ENCODE measurements at regions not wholly inside any gene's neighbourhood (a gene's known extent, or its start where the extent isn't known, plus 50 kb on each side); places are given as distances from the start of the nearest gene placed in this dataset.
"Not testable (repeated sequence)": the region's sequence is repeated elsewhere in the genome, so short reads cannot be mapped to it uniquely, and the experiment has no call there.

DNA sequence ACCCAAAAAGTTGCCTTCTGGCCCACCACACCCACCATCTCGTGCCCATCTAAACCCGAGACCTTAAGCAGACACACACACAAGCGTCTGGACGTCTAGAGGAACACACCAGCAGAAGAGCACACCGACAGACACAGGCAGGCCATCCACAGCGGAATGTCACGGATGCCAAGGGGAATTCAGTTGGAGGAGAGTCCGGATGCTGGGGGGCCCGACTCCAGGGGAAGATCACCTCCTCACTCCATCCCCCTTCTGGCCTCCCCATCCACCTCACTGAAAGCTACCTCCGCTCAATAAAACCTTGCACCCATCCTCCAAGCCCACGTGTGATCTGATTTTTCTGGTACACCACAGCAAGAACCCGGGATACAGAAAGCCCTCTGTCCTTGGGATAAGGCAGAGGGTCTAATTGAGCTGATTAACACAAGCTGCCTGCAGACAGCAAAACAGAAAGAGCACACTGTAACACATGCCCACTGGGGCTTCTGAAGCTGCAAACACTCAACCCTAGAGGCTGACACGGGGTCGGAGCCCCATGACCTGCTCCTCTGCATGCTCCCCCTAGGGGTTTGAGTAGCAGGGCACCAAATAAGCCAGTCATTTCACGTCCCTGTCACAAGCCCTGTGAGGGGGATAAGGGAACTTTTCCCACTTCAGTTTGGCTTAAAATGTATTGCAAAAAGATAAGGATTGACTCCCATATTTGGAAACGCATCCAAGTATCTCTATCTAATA lies 339.6 kb upstream of the PCDH10 start:
- H3K4me3 Mint-ChIP-seq: no peak overlapping the region
- DNase-seq: no peak
- no peaks in the 10 kb centered on the region for H3K9me3 Mint-ChIP-seq
- POLR2A ChIA-PET: no interaction called here
- no peaks in the 10 kb centered on the region for H3K36me3 Mint-ChIP-seq
- H3K27ac Mint-ChIP-seq: no peak overlapping the region
- no peaks in the 10 kb centered on the region for H3K27me3 Mint-ChIP-seq
- no peaks in the 10 kb centered on the region for H3K4me1 Mint-ChIP-seq
- ATAC-seq (ENCODE audit: low read depth): no peak

DNA sequence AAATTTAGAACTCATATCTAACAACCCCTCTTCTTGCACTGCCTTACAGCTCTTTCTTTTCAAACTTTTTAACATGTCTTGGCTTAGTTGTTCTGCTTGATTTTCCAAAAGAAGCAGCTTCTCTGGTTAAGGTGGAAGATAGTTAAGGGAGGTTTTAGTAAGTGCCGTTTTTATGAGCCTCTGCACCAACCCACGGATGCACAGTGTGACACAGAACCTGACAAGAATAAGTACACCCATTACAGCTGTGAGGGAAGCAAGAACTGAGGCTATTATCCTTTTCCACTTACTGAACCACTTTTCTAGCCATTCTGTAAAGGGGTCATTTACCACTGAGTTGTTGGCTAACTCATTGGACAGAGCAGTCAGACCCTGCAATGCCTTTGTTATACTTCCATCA lies 336.0 kb upstream of the PCDH10 start:
- H3K9me3 Mint-ChIP-seq; DNase-seq; H3K36me3 Mint-ChIP-seq; H3K27ac Mint-ChIP-seq; H3K4me1 Mint-ChIP-seq; H3K4me3 Mint-ChIP-seq; ATAC-seq (ENCODE audit: low read depth); POLR2A ChIA-PET; H3K27me3 Mint-ChIP-seq: not testable (repeated sequence)

DNA sequence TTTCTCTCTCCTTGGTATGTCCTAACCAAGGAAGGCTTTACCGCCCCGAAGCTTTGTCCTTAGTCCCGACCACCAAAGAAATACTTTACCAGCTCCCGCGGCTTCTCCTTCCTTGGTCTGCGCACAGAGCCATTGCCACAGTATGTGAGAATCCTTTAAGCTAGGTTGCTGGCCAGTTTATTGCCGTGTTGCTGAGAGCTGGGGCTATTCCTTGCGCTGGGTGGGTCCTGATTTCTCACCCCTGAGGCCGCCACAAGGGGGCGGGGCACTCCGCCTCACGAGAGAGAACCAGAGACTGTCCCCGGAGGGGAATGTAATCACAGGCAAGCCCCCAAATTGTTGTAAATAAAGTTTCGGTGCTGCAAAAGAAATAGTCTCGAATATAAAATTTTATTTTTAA lies 331.0 kb upstream of the PCDH10 start:
- DNase-seq: no peak

DNA sequence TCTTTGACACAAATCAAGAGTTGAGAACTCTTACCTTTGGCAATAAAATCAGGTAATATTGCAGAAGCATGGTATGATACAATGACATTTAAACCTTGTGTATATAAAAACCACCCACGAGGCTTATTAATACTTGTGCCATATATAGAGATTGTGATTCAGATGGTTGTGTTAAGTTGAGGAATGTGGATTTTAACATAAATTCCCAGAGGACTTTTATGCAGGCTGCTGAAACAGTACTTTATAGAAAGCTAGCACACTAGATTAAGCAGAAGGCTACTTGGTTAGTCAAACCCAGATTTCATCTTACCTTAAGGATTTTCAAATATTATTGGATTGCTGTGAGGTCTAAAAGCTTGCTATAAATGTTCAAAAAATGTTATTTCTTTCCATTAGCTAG lies 325.7 kb upstream of the PCDH10 start:
- Mint-ChIP-seq H3K27me3 (no peaks in the 10 kb centered on the region), H3K4me1 (no peaks in the 10 kb centered on the region), H3K36me3 (no peaks in the 10 kb centered on the region), H3K4me3 (no peak overlapping the region), H3K27ac (no peak overlapping the region), H3K9me3 (no peaks in the 10 kb centered on the region)
- DNase-seq (no peak), ATAC-seq (ENCODE audit: low read depth) (no peak)
- POLR2A ChIA-PET: no interaction called here

More for the DNA sequence above, 331.0 kb upstream of the PCDH10 start:
- Mint-ChIP-seq H3K9me3 (no peaks in the 10 kb centered on the region), H3K27ac (no peak overlapping the region), H3K4me3 (no peak overlapping the region), H3K4me1 (no peaks in the 10 kb centered on the region), H3K36me3 (no peaks in the 10 kb centered on the region), H3K27me3 (no peaks in the 10 kb centered on the region)
- ATAC-seq (ENCODE audit: low read depth): no peak
- POLR2A ChIA-PET: no interaction called here

DNA sequence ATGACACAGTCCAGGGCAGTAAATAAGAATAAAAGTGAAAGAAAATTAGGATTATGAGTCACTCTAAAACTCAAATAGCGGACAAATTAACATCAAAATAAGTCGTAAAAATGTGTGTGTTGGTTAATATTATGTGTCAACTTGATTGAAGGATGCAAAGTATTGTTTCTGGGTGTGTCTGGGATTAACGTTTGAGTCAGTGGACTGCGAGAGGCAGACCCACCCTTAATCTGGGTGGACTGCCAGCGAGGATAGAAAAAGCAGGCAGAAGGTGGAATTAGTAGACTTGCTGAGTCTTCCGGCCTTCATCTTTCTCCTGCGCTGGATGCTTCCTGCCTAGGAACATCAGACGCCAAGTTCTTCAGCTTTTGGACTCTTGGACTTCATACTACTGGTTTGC lies 324.3 kb upstream of the PCDH10 start:
- POLR2A ChIA-PET: no interaction called here
- ATAC-seq (ENCODE audit: low read depth) (no peak), DNase-seq (no peak)
- Mint-ChIP-seq H3K4me1 (no peaks in the 10 kb centered on the region), H3K27ac (no peak overlapping the region), H3K27me3 (no peaks in the 10 kb centered on the region), H3K36me3 (no peaks in the 10 kb centered on the region), H3K4me3 (no peak overlapping the region), H3K9me3 (peaks cover 1% of the 10 kb centered on the region)

DNA sequence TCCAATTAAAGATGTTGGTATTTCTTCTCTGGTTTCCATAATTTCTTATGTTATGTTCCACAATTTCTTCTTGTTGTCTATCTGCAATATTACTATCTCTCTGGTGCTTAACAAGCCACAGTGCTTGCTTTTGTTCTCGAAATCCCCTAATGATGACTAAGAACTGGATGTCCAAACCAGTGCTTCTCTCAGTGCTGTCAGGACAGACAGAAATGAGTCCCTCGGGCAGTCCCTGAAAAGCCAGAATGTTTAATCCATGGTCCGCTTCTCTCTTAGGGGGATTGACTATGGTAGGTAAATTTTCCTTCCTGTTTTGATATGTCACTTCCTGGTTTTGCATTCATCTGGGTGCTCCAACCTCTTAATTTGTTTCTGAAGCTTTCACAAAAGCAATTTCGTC lies 321.6 kb upstream of the PCDH10 start:
- Mint-ChIP-seq H3K27ac (no peak overlapping the region), H3K4me3 (no peak overlapping the region), H3K4me1 (no peaks in the 10 kb centered on the region), H3K36me3 (no peaks in the 10 kb centered on the region), H3K9me3 (peaks cover 1% of the 10 kb centered on the region), H3K27me3 (no peaks in the 10 kb centered on the region)
- DNase-seq: no peak
- POLR2A ChIA-PET: no interaction called here
- no peak for ATAC-seq (ENCODE audit: low read depth)

DNA sequence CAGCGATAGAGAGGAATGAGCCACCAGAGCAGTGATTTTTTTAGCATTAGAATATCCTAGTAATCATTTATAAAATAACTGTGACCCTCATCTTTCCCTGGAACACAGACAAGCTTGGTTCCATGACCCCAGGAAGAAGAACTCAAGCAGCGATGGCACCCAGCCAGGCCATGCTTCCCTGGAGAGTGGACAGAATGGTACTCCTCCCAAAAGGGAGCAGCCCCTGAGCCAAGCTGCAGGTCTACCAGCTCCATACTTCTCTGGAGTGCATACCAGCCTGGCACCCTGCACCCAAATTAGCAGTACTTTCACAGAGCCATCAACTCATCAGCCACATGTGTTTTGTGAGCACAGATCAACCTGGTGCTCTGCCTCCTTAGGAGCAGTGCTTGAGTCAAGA lies 310.9 kb upstream of the PCDH10 start:
- peaks cover 9% of the 10 kb centered on the region for H3K9me3 Mint-ChIP-seq
- ATAC-seq (ENCODE audit: low read depth) (no peak), DNase-seq (no peak)
- no peak overlapping the region for H3K27ac Mint-ChIP-seq
- POLR2A ChIA-PET: no interaction called here
- H3K4me3 Mint-ChIP-seq: no peak overlapping the region
- H3K27me3 Mint-ChIP-seq: no peaks in the 10 kb centered on the region
- no peaks in the 10 kb centered on the region for H3K4me1 Mint-ChIP-seq
- no peaks in the 10 kb centered on the region for H3K36me3 Mint-ChIP-seq

DNA sequence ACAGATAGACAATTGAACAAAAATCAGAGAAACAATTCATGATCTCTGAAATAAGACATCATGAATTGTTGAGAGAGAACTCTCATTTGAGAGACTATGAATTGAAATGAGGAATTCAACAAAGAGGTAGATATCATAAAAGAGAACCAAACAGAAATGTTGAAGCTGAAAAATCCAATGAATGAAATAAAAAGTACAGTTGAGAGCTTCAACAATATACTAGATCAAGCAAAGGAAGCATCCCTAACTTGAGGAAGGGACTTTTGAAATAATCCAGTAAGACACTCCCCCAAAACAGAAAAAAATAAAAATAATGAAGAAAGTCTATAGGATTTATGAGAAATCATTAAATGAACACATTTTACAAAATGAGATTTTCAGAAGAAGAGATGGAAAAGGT lies 310.0 kb upstream of the PCDH10 start:
- Mint-ChIP-seq H3K36me3 (no peaks in the 10 kb centered on the region), H3K4me1 (no peaks in the 10 kb centered on the region), H3K9me3 (peaks cover 9% of the 10 kb centered on the region), H3K27me3 (no peaks in the 10 kb centered on the region), H3K27ac (no peak overlapping the region), H3K4me3 (no peak overlapping the region)
- POLR2A ChIA-PET: no interaction called here
- ATAC-seq (ENCODE audit: low read depth) (no peak), DNase-seq (no peak)

DNA sequence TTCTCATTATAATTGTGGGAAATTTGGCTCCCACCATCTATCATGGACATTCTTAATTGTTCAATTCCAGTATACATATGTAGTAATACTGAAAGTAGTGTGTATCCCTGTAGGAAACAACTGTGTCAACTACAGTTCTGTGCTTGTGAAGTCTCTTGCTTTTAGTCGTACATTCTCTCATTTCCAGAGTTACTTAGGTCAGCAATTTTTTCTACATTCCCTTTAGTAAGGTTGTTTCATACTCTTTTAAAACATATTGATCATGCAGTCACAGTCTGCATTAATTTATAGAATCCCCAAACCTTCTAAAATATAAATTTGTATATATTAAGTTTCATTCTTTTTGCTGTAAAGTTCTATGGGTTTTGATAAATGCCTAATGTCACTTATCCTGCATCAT lies 289.2 kb upstream of the PCDH10 start:
- no peaks in the 10 kb centered on the region for H3K36me3 Mint-ChIP-seq
- POLR2A ChIA-PET: no interaction called here
- no peak overlapping the region for H3K4me3 Mint-ChIP-seq
- DNase-seq: no peak
- H3K4me1 Mint-ChIP-seq: no peaks in the 10 kb centered on the region
- H3K27me3 Mint-ChIP-seq: peaks cover 1% of the 10 kb centered on the region
- no peaks in the 10 kb centered on the region for H3K9me3 Mint-ChIP-seq
- H3K27ac Mint-ChIP-seq: no peak overlapping the region
- ATAC-seq (ENCODE audit: low read depth): no peak

DNA sequence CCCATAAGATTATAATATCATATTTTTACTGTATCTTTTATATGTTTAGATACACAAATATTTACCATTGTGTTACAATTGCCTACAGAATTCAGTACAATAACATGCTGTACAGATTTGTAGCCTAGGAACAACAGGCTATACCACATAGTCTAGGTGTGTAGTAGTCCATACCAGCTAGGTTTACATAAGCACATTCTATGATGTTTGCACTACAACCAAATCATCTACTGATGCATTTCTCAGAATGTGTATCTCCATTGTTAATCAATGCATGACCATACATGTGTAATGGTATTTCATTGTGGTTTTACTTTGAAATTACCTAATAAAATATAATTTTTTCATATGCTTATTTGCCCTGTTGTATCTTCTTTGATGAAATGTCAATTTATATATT lies 288.1 kb upstream of the PCDH10 start:
- no peaks in the 10 kb centered on the region for H3K9me3 Mint-ChIP-seq

DNA sequence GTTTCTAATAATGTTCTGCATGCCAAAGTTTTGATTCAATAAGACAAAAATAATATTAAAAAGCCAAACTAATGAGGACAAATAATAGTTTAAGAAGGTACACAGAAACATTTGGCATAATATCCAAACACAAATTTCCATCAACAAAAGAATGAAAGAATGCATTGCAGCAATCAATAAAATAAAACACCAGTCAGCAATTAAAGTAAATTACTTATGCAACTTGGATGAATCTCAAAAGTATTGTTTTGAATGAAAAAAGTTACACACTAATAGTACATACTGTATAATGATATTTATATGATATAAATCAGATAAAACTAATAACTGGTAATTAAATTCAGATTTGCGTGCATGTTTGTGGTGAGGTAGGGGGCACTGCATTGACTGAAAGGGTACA lies 285.5 kb upstream of the PCDH10 start:
- POLR2A ChIA-PET: no interaction called here
- Mint-ChIP-seq H3K4me1 (no peaks in the 10 kb centered on the region), H3K36me3 (no peaks in the 10 kb centered on the region), H3K9me3 (peaks cover 2% of the 10 kb centered on the region), H3K4me3 (no peak overlapping the region), H3K27ac (no peak overlapping the region), H3K27me3 (peaks cover 1% of the 10 kb centered on the region)
- DNase-seq: no peak
- ATAC-seq (ENCODE audit: low read depth): no peak

More for the DNA sequence above, 288.1 kb upstream of the PCDH10 start:
- POLR2A ChIA-PET: no interaction called here
- no peak overlapping the region for H3K27ac Mint-ChIP-seq
- no peak for ATAC-seq (ENCODE audit: low read depth)
- no peaks in the 10 kb centered on the region for H3K36me3 Mint-ChIP-seq
- H3K4me1 Mint-ChIP-seq: no peaks in the 10 kb centered on the region
- H3K27me3 Mint-ChIP-seq: peaks cover 1% of the 10 kb centered on the region
- DNase-seq: no peak
- H3K4me3 Mint-ChIP-seq: no peak overlapping the region

DNA sequence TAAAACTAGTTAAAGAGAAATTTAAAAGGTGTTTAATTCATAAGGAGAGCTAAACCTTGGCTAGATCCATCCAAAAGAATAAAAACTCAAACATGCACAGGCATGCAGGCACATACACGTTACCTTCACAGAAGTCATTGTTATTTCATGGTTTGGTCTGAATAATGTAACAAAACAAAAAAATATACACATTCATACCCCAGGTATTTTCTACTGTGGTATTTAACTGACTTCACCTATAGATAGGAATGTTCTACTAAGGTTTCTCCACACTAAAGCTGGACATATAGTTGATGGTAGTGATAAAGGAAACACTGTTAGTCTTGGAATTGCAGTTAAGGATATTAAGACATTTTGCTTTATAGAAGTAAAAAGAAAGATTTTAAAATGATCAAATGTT lies 283.6 kb upstream of the PCDH10 start:
- no peak overlapping the region for H3K27ac Mint-ChIP-seq
- peaks cover 2% of the 10 kb centered on the region for H3K9me3 Mint-ChIP-seq
- H3K27me3 Mint-ChIP-seq: peaks cover 1% of the 10 kb centered on the region
- ATAC-seq (ENCODE audit: low read depth) (no peak), DNase-seq (no peak)
- H3K36me3 Mint-ChIP-seq: no peaks in the 10 kb centered on the region
- POLR2A ChIA-PET: no interaction called here
- no peak overlapping the region for H3K4me3 Mint-ChIP-seq
- no peaks in the 10 kb centered on the region for H3K4me1 Mint-ChIP-seq

DNA sequence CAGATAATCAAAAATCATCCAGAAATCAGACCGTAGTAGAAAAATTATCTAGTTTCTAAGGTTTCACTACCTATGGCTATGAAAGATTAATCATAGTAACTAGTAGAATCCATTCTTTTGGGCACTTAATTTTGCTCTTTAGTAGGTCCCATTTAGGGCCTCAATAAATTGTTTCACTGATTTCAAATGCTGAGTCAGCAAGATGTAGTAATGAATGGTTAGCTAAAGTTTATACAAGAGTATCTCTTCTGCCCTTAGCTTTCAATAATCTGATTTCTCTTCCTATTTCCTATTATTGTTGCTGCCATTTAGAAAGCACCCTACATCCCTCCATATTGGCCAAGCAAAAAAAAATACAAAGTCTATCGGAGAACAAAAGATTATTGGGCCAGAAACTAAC lies 283.2 kb upstream of the PCDH10 start:
- no peak for DNase-seq
- ATAC-seq (ENCODE audit: low read depth): no peak
- POLR2A ChIA-PET: no interaction called here
- Mint-ChIP-seq H3K9me3 (peaks cover 2% of the 10 kb centered on the region), H3K36me3 (no peaks in the 10 kb centered on the region), H3K27me3 (peaks cover 1% of the 10 kb centered on the region), H3K4me1 (no peaks in the 10 kb centered on the region), H3K4me3 (no peak overlapping the region), H3K27ac (no peak overlapping the region)

DNA sequence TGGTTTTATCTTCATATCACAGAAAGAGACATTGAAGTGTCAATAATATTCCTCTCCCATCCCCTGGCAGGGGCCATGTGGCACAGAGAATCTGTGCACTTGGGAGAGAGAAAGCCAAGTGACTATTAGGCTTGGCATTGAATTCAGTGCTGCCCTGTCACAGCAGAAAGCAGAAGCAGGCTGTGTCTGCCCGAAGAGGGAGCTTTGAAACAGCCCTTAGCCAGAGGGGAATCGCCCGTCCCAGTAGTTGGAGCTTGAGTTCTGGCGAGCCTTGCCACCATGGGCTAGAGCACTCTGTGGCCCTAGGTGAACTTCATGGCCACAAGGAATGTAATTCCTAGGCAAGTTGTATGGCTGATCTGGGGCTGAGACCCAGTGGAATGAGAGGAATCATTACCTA lies 282.5 kb upstream of the PCDH10 start:
- Mint-ChIP-seq H3K4me3 (no peak overlapping the region), H3K4me1 (no peaks in the 10 kb centered on the region), H3K9me3 (peaks cover 2% of the 10 kb centered on the region), H3K36me3 (no peaks in the 10 kb centered on the region), H3K27me3 (peaks cover 1% of the 10 kb centered on the region), H3K27ac (no peak overlapping the region)
- no peak for DNase-seq
- POLR2A ChIA-PET: no interaction called here
- ATAC-seq (ENCODE audit: low read depth): no peak

DNA sequence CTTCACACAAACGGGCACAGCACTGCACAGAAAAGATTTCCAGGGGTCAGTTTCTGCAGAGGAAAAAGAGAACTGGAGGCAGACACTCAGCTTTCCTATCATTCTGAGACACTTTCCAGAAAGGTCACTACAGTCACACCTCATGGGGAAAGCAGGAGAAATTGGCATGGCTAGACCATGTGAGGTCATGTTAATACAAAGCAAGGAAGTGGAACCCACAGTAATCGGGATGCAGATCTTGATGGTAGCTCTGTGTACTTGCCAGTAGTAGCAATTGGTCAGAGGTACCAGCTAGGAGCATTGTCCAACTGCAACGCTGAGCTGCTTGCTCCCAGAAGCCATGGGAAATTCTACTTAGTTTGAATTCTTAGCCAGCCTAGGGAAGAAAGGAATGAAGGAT lies 255.3 kb upstream of the PCDH10 start:
- POLR2A ChIA-PET: no interaction called here
- ATAC-seq (ENCODE audit: low read depth): no peak
- H3K9me3 Mint-ChIP-seq: peaks cover 3% of the 10 kb centered on the region

More for the DNA sequence above, 255.3 kb upstream of the PCDH10 start:
- H3K27ac Mint-ChIP-seq: no peak overlapping the region
- no peak overlapping the region for H3K4me3 Mint-ChIP-seq
- H3K36me3 Mint-ChIP-seq: no peaks in the 10 kb centered on the region
- H3K4me1 Mint-ChIP-seq: no peaks in the 10 kb centered on the region
- H3K27me3 Mint-ChIP-seq: no peaks in the 10 kb centered on the region
- no peak for DNase-seq

All from activated naive CD8-positive, alpha-beta T cell treated with anti-CD3 and anti-CD28 coated beads, Interleukin-2, amount 10 ng/mL, durations not matched to agents 7 days and 5 days (primary cell).